ENCODE measurements at regions not wholly inside any gene's neighbourhood (a gene's known extent, or its start where the extent isn't known, plus 50 kb on each side); places are given as distances from the start of the nearest gene placed in this dataset.

GRCh38 chr2:22942441-22942840 lies 442.5 kb upstream of the KLHL29 start:
- TF ChIP-seq ARNT (IDR thresholded peaks at IDR 0.05) (no peak), TARDBP (IDR thresholded peaks at IDR 0.05) (no peak), BHLHE40 (IDR thresholded peaks at IDR 0.05; ENCODE audit: borderline replicate concordance) (no peak)
